NCI-H526 treated with DMSO at 0.1 percent for 48 hours (cell line): ENCODE measurements at regions not wholly inside any gene's neighbourhood (a gene's known extent, or its start where the extent isn't known, plus 50 kb on each side); places are given as distances from the start of the nearest gene placed in this dataset.

Experiments
- DNase-seq: peaks from one replicate; lab custom pipeline; 2025; lab: John Stamatoyannopoulos, UW

- DNase-seq = no peak
Measured at GRCh38 chr1:71264039-71264438, 183.2 kb upstream of the ZRANB2 start.

DNA sequence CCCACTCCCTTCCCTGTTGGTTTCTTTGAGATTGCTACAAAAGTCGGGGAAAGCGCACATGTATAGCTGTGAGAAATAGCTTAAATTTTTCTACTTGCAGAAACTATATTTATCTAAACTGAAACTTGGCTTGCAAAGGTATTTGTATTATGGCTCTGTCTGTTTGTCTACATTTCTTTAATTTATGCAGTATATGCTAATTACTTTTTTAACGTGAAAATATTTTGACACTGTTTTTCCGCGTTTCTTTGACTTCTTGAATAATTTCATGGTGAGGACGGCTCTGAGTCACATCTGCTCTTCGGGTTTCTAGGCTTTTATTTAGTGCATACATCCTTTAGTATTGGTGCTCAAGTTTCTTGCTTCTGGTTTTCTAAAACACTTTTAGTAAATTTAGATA lies 182.1 kb upstream of the ZRANB2 start:
- DNase-seq = no peak

- DNase-seq = no peak
Measured at GRCh38 chr1:71252900-71253299, 172.1 kb upstream of the ZRANB2 start.

GRCh38 chr1:71245246-71245645 lies 164.4 kb upstream of the ZRANB2 start:
- no peak for DNase-seq

DNA sequence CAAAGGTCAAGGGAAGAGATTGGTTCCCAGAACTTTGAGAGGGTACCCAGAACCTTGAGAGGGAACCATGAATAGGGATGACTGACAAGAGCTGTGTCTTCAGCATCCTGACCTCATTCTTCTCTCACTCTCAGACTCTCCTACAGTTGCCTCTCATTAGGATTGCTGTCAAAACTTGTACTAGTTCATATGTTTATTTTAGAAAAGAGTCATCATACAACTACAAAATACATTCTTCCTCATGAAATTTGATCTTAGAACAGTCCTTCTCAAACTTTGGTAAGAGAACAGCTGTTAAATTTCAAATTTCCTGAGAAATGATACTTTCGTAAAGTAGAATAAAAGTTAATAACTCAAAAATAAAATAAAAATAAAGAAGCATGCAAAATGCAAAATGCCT lies 161.4 kb upstream of the ZRANB2 start:
- DNase-seq = no peak

- no peak for DNase-seq
Measured at GRCh38 chr1:71240656-71241055, 159.8 kb upstream of the ZRANB2 start.

GRCh38 chr1:71236503-71236902 lies 155.7 kb upstream of the ZRANB2 start:
- no peak for DNase-seq

DNA sequence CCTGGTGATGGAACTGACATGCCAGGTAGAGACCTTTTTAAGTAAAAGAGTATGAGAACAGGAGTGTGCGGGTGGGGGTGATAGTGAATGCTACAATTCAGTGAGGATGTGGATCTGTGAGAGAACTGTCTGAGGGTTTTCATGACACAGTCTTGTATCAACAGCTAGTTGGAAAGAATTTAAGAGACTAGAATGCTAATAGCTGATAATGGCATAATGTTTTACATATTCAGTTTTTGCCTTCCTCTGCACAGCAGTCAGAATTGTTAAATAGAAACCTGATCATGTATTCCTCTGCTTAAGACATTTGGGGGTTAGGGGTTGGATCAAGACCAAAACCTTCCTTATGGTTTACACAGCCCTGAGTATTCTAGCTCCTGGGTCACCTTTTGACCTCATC lies 152.8 kb upstream of the ZRANB2 start:
- no peak for DNase-seq

- no peak for DNase-seq
Measured at GRCh38 chr1:71232786-71233185, 152.0 kb upstream of the ZRANB2 start.

DNA sequence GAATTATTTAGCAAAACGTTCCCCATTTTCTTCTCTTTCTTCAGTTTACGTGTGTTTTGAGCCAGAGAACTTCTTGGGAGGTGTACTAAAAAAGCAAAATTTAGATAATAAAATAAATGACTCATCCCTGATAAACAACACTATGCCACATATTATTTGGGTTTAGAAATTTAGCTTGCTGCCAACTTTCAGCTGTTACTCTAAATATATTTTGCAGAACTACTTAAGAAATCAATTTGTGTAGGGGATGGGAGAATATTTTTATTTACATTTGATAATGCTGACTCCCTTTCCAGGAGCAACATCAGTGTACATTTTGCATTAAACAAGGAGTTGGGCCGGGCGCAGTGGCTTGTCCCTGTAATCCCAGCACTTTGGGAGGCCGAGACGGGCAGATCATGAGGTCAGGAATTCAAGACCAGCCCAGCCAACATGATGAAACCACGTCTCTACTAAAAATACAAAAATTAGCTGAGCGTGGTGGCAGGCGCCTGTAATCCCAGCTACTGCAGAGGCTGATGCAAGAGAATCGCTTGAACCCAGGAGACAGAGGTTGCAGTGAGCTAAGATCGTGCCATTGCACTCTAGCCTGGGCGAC lies 151.4 kb upstream of the ZRANB2 start:
- DNase-seq = no peak

DNA sequence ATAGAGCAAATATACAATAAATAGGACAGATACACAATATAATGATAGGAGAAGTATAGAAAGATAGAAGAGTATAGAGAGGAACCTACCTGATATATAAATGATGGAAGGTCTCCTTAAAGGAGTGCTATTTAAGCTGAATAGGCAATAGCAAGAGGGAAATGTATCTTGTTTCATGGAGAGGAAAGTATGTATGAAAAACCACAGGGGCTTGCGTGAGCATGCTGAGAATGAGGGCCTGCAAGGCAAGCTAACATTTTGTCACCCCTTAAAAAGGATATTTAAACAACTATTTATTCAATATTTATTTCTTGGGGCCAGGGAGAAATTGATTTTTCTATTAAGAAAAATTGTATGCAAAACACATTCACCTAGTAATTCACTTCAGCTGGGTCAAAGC lies 150.9 kb upstream of the ZRANB2 start:
- no peak for DNase-seq

GRCh38 chr1:71228742-71229365 lies 148.0 kb upstream of the ZRANB2 start:
- no peak for DNase-seq

- DNase-seq = no peak
Measured at GRCh38 chr1:71228241-71228640, 147.4 kb upstream of the ZRANB2 start.

GRCh38 chr1:71224741-71225377 lies 144.0 kb upstream of the ZRANB2 start:
- no peak for DNase-seq

GRCh38 chr1:71223641-71224340 lies 143.0 kb upstream of the ZRANB2 start:
- no peak for DNase-seq

GRCh38 chr1:71222668-71223067 lies 141.8 kb upstream of the ZRANB2 start:
- DNase-seq = no peak

- DNase-seq = no peak
Measured at GRCh38 chr1:71210718-71211117, 129.9 kb upstream of the ZRANB2 start.

GRCh38 chr1:71203241-71203640 lies 122.4 kb upstream of the ZRANB2 start:
- no peak for DNase-seq

GRCh38 chr1:71200503-71200902 lies 119.7 kb upstream of the ZRANB2 start:
- DNase-seq = no peak

DNA sequence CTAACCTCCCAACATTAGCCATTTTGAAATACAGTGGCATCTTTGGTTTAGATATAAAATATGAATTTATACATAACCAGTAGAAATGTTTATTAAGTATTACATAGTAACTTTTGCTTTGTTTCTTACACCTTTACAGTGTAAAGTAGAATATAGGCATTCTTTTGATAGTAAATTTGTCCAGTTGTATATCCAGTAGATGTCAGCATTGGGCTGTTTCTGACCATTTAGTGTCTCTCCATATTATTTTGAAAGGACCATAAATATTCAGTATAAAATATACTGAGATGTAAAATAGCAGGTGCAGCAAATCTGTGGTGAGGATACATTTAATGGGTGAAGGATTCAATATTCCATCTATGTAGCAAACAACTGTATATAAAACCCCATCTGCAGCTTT lies 115.8 kb upstream of the ZRANB2 start:
- DNase-seq = peak; percentile 42

GRCh38 chr1:71193153-71193552 lies 112.3 kb upstream of the ZRANB2 start:
- no peak for DNase-seq

- DNase-seq = no peak
Measured at GRCh38 chr1:71191520-71191919, 110.7 kb upstream of the ZRANB2 start.

DNA sequence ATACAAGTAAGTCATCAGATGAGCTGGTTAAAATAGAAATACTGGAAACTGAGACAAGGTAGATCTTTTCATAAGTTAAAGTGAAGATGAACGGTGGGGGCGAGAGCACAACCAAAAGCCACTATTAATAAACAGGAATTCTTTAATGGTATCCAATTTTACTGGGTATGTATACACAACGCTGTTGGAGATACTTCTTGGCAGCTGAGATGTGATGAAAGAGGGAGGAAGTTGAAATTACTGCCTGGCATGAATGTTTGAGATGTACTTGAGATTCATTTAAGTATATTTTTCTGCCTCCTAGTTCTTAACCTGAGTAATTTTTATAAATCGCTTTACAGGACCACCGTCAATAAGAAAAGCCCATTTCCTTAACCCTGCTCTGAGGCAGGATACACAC lies 110.0 kb upstream of the ZRANB2 start:
- DNase-seq = no peak
